Hepatocyte (in vitro differentiated cells): ENCODE measurements at regions not wholly inside any gene's neighbourhood (a gene's known extent, or its start where the extent isn't known, plus 50 kb on each side); places are given as distances from the start of the nearest gene placed in this dataset.
"Not testable (repeated sequence)": the region's sequence is repeated elsewhere in the genome, so short reads cannot be mapped to it uniquely, and the experiment has no call there.

Experiments used
- CTCF ChIP-seq: fragments of 200-600 bp; sonication (generic); IDR thresholded peaks from 2 replicates; pipeline ENCODE4 v1.5.1; 2016; ENCODE audit warnings: antibody characterized with exemption, mild to moderate bottlenecking; ENCODE audit not compliant: poor library complexity
- EZH2 ChIP-seq: fragments of 200-600 bp; sonication (generic); IDR thresholded peaks from 2 replicates; pipeline ENCODE4 v1.6.1; 2016; ENCODE audit warnings: antibody characterized with exemption, mild to moderate bottlenecking, borderline replicate concordance

DNA sequence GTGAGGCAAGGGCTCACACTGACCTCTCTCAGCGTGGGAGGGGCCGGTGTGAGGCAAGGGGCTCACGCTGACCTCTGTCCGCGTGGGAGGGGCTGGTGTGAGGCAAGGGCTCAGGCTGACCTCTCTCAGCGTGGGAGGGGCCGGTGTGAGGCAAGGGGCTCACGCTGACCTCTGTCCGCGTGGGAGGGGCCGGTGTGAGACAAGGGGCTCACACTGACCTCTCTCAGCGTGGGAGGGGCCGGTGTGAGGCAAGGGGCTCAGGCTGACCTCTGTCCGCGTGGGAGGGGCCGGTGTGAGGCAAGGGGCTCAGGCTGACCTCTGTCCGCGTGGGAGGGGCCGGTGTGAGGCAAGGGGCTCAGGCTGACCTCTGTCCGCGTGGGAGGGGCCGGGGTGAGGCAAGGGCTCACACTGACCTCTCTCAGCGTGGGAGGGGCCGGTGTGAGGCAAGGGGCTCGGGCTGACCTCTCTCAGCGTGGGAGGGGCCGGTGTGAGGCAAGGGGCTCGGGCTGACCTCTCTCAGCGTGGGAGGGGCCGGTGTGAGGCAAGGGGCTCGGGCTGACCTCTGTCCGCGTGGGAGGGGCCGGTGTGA is 315.0 kb downstream of the OR4F29 start:
- not testable (repeated sequence) for TF ChIP-seq CTCF, EZH2
